NCI-H460 (cell line): ENCODE measurements at regions not wholly inside any gene's neighbourhood (a gene's known extent, or its start where the extent isn't known, plus 50 kb on each side); places are given as distances from the start of the nearest gene placed in this dataset.
"Not testable (repeated sequence)": the region's sequence is repeated elsewhere in the genome, so short reads cannot be mapped to it uniquely, and the experiment has no call there.

Experiments
- DNase-seq: peaks from one replicate; pipeline ENCODE4 v3.0.0-alpha.2; 2016; ENCODE audit warnings: low read depth; ENCODE audit errors: extremely low read depth

- no peak for DNase-seq
Measured at GRCh38 chr13:66237411-66238062, 992.6 kb downstream of the PCDH9 start.

- DNase-seq: no peak
Measured at GRCh38 chr13:66234159-66234558, 996.0 kb downstream of the PCDH9 start.

- not testable (repeated sequence) for DNase-seq
Measured at GRCh38 chr13:66231958-66232357, 998.2 kb downstream of the PCDH9 start.

- no peak for DNase-seq
Measured at GRCh38 chr13:66225072-66225471, 1005.1 kb downstream of the PCDH9 start.

GRCh38 chr13:66224663-66225062 lies 1005.5 kb downstream of the PCDH9 start:
- DNase-seq: no peak

GRCh38 chr13:66222926-66223325 lies 1007.2 kb downstream of the PCDH9 start:
- no peak for DNase-seq

- no peak for DNase-seq
Measured at GRCh38 chr13:66222127-66222526, 1008.0 kb downstream of the PCDH9 start.

- DNase-seq: no peak
Measured at GRCh38 chr13:66219506-66219905, 1010.6 kb downstream of the PCDH9 start.

GRCh38 chr13:66218583-66218982 lies 1011.6 kb downstream of the PCDH9 start:
- DNase-seq: no peak

GRCh38 chr13:66216728-66217127 lies 1013.4 kb downstream of the PCDH9 start:
- no peak for DNase-seq

- DNase-seq: no peak
Measured at GRCh38 chr13:66214467-66214866, 1015.7 kb downstream of the PCDH9 start.

- no peak for DNase-seq
Measured at GRCh38 chr13:66212511-66212910, 1017.6 kb downstream of the PCDH9 start.

- DNase-seq: no peak
Measured at GRCh38 chr13:66210677-66211076, 1019.5 kb downstream of the PCDH9 start.

GRCh38 chr13:66208589-66208988 lies 1021.5 kb downstream of the PCDH9 start:
- DNase-seq: no peak

GRCh38 chr13:66207610-66208009 lies 1022.5 kb downstream of the PCDH9 start:
- DNase-seq: no peak

- DNase-seq: no peak
Measured at GRCh38 chr13:66205807-66206206, 1024.3 kb downstream of the PCDH9 start.

GRCh38 chr13:66200555-66200954 lies 1029.6 kb downstream of the PCDH9 start:
- DNase-seq: no peak

GRCh38 chr13:66195238-66195637 lies 1034.9 kb downstream of the PCDH9 start:
- no peak for DNase-seq

- no peak for DNase-seq
Measured at GRCh38 chr13:66189986-66190385, 1040.2 kb downstream of the PCDH9 start.

- no peak for DNase-seq
Measured at GRCh38 chr13:66180836-66181235, 1049.3 kb downstream of the PCDH9 start.

GRCh38 chr13:66171920-66172319 lies 1058.2 kb downstream of the PCDH9 start:
- DNase-seq: no peak

- DNase-seq: no peak
Measured at GRCh38 chr13:66162470-66162869, 1067.7 kb downstream of the PCDH9 start.

- no peak for DNase-seq
Measured at GRCh38 chr13:66159511-66159910, 1070.6 kb downstream of the PCDH9 start.
